A549 (cell line): ENCODE measurements at regions not wholly inside any gene's neighbourhood (a gene's known extent, or its start where the extent isn't known, plus 50 kb on each side); places are given as distances from the start of the nearest gene placed in this dataset.

Experiments
- ATAC-seq, 2 experiments: fragments of 200-7000 bp in 1 of 2; fragments of >200 bp in 1 of 2; cut with Nextera tagmentation in 1 of 2; cut with Tn5 transposase in 1 of 2; 3 replicates each; pipeline versions ENCODE4 v1.8.0 to v1.9.1; 2018 to 2020; ENCODE audit warnings: mild to moderate bottlenecking in 1 of 2, moderate library complexity in 1 of 2
- CTCF ChIA-PET: fragments of 300-600 bp; sonication (Branson Sonifier 250); formaldehyde crosslinking; extraction: SDS; loops from one replicate; lab custom pipeline; 2021; ENCODE audit warnings: antibody characterized with exemption, inconsistent platforms; lab: Yijun Ruan, JAX
- POLR2A ChIA-PET: fragments of 350-600 bp; formaldehyde crosslinking; extraction: SDS; loops from one replicate; lab custom pipeline; 2021; ENCODE audit warnings: antibody characterized with exemption, inconsistent platforms; lab: Yijun Ruan, JAX
- DNase-seq, 2 experiments: peaks; one replicate each; pipeline versions ENCODE4 v3.0.0 to v3.0.0-alpha.2; 2011 to 2016; ENCODE audit warnings: low read depth in 1 of 2, low spot score in 1 of 2
- FAIRE-seq: peaks from 2 replicates; lab custom pipeline; 2011; peaks lifted over from hg19 to GRCh38; lab: Jason Lieb, UNC
- H3K27ac ChIP-seq, 2 experiments: fragments of >200 bp; sonication (Bioruptor Twin); formaldehyde crosslinking; 3 replicates each; pipeline ENCODE4 v1.5.1; 2016 to 2017
- H3K4me1 ChIP-seq: fragments of >200 bp; sonication (Bioruptor Twin); formaldehyde crosslinking; 3 replicates; pipeline ENCODE4 v1.6.1; 2016
- H3K4me2 ChIP-seq: fragments of >200 bp; sonication (Bioruptor Twin); formaldehyde crosslinking; 3 replicates; pipeline ENCODE4 v1.6.1; 2016
- H3K4me3 ChIP-seq: fragments of >200 bp; sonication (Bioruptor Twin); formaldehyde crosslinking; 3 replicates; pipeline ENCODE4 v1.5.1; 2016
- H3K9me3 ChIP-seq: fragments of >200 bp; sonication (Bioruptor Twin); formaldehyde crosslinking; 3 replicates; pipeline ENCODE4 v1.6.1; 2016
- BCL3 ChIP-seq: fragments of >200 bp; sonication (Bioruptor Twin); formaldehyde crosslinking; IDR thresholded peaks from 3 replicates; pipeline ENCODE4 v1.6.1; 2016
- CBX8 ChIP-seq: fragments of 200-600 bp; sonication (generic); IDR thresholded peaks from 2 replicates; pipeline ENCODE4 v1.6.1; 2016
- E2F6 ChIP-seq: IDR thresholded peaks from 2 replicates; pipeline ENCODE4 v1.6.1; 2012; ENCODE audit warnings: low read depth, borderline replicate concordance
- EHF ChIP-seq: fragments of 250-450 bp; sonication (Bioruptor Pico); IDR thresholded peaks from 2 replicates; pipeline ENCODE4 v1.5.0; 2020; ENCODE audit warnings: mild to moderate bottlenecking
- ELK1 ChIP-seq: fragments of 150-350 bp; IDR thresholded peaks from 2 replicates; pipeline ENCODE4 v1.6.1; 2014; ENCODE audit warnings: low read depth, mild to moderate bottlenecking, low read length
- FOSB ChIP-seq: fragments of 250-450 bp; sonication (Bioruptor Pico); IDR thresholded peaks from 2 replicates; pipeline ENCODE4 v1.5.0; 2020; ENCODE audit warnings: mild to moderate bottlenecking, moderate library complexity
- FOXS1 ChIP-seq: fragments of 250-450 bp; sonication (Bioruptor Pico); IDR thresholded peaks from 2 replicates; pipeline ENCODE4 v1.5.0; 2020; ENCODE audit warnings: mild to moderate bottlenecking, moderate library complexity
- HOXA7 ChIP-seq: fragments of 250-450 bp; sonication (Bioruptor Pico); IDR thresholded peaks from 2 replicates; pipeline ENCODE4 v1.5.0; 2020; ENCODE audit warnings: mild to moderate bottlenecking, moderate library complexity
- JUN ChIP-seq, 2 experiments: fragments of >200 bp; sonication (Bioruptor Twin); formaldehyde crosslinking; IDR thresholded peaks; 2 replicates in 1 of 2; 3 replicates in 1 of 2; pipeline ENCODE4 v1.6.1; 2016 to 2017
- JUNB ChIP-seq: fragments of >200 bp; sonication (Bioruptor Twin); formaldehyde crosslinking; IDR thresholded peaks from 2 replicates; pipeline ENCODE4 v1.6.1; 2016
- MAFK ChIP-seq: fragments of 450-650 bp; IDR thresholded peaks from 2 replicates; pipeline ENCODE4 v1.6.1; 2014; ENCODE audit not compliant: partially characterized antibody
- MYC ChIP-seq: IDR thresholded peaks from 2 replicates; pipeline ENCODE4 v1.6.1; 2012; ENCODE audit warnings: mild to moderate bottlenecking, inconsistent platforms, low read length, improper control_type of control experiment, borderline replicate concordance
- SREBF2 ChIP-seq: fragments of 450-650 bp; IDR thresholded peaks from 2 replicates; pipeline ENCODE4 v1.6.1; 2014; ENCODE audit warnings: mild to moderate bottlenecking, moderate library complexity
- TP53 ChIP-seq: fragments of 250-450 bp; sonication (Bioruptor Pico); IDR thresholded peaks from 2 replicates; pipeline ENCODE4 v1.5.0; 2021; ENCODE audit warnings: mild to moderate bottlenecking, moderate library complexity
- ZFP36 ChIP-seq: fragments of 450-650 bp; IDR thresholded peaks from 2 replicates; pipeline ENCODE4 v1.6.1; 2014; ENCODE audit warnings: borderline replicate concordance; ENCODE audit not compliant: partially characterized antibody
- WGBS: methylation state at CpG from one replicate; pipeline ENCODE4 v1.1.6; 2017; ENCODE audit errors: missing lambda C conversion rate; 5-methylcytosine and 5-hydroxymethylcytosine counted together

GRCh38 chr14:56703947-56704346 lies 106.3 kb downstream of the OTX2 start:
- H3K9me3 ChIP-seq: no peaks in the 10 kb centered on the region
- H3K4me3 ChIP-seq: no peak overlapping the region
- WGBS: 46% methylated on average over 6 of the region's 6 CpGs
- ChIA-PET CTCF (interaction anchor here (1.0 kb wide), 1 partner anchor 13 kb away, joined by 3 read pairs; no protein-coding TSS in a partner anchor), POLR2A (no interaction called here)
- no peak for TF ChIP-seq TP53 (CRISPR knock-in tag)
- H3K4me1 ChIP-seq: no peaks in the 10 kb centered on the region
- no peak overlapping the region for H3K4me2 ChIP-seq
- no peak for FAIRE-seq
- DNase-seq: no peak
- H3K27ac ChIP-seq: no peak overlapping the region
- ATAC-seq: no peak

- Histone ChIP-seq H3K9me3 (no peaks in the 10 kb centered on the region), H3K27ac (no peak overlapping the region), H3K4me3 (no peak overlapping the region)
- no peak for FAIRE-seq
- POLR2A ChIA-PET: no interaction called here
- TF ChIP-seq E2F6 (no peak), BCL3 (no peak), HOXA7 (CRISPR knock-in tag) (no peak), CBX8 (no peak), JUNB (no peak), FOXS1 (CRISPR knock-in tag) (no peak), JUN (IDR thresholded peaks at IDR 0.05) (no peak), SREBF2 (no peak), MYC (no peak), MAFK (no peak), FOSB (CRISPR knock-in tag) (no peak), EHF (CRISPR knock-in tag) (no peak), ZFP36 (no peak), ELK1 (no peak)
- TF ChIP-seq, all 56 proteins: peak for 0
- CTCF ChIA-PET: no interaction called here
- no peak for DNase-seq
- no peaks in the 10 kb centered on the region for H3K4me1 ChIP-seq
- WGBS: 68% methylated on average over 9 of the region's 9 CpGs
- no peak overlapping the region for H3K4me2 ChIP-seq
- ATAC-seq: no peak
Measured at GRCh38 chr14:56702515-56702914, 107.8 kb downstream of the OTX2 start.
